ENCODE measurements at regions not wholly inside any gene's neighbourhood (a gene's known extent, or its start where the extent isn't known, plus 50 kb on each side); places are given as distances from the start of the nearest gene placed in this dataset.

- Histone ChIP-seq H3K36me3 (ENCODE audit: low read depth) (no peaks in the 10 kb centered on the region), H4K20me1 (ENCODE audit: insufficient read depth) (no peaks in the 10 kb centered on the region), H3K9me3 (ENCODE audit: low read depth) (no peaks in the 10 kb centered on the region), H3K4me1 (ENCODE audit: insufficient read depth) (no peaks in the 10 kb centered on the region), H3K4me3 (no peak overlapping the region), H3K27me3 (replicated peaks; ENCODE audit: insufficient read depth) (no peaks in the 10 kb centered on the region), H3K79me2 (ENCODE audit: insufficient read depth) (no peaks in the 10 kb centered on the region), H3K9ac (no peak overlapping the region), H3K4me2 (ENCODE audit: unreplicated experiment) (no peak overlapping the region), H2AFZ (no peak overlapping the region), H3K9me2 (ENCODE audit: insufficient read depth) (no peaks in the 10 kb centered on the region), H3K27ac (no peak overlapping the region), H3F3A (ENCODE audit: insufficient read depth) (no peaks in the 10 kb centered on the region)
- no peak for DNase-seq
- no peak for TF ChIP-seq EZH2phosphoT487 (IDR thresholded peaks at IDR 0.05; ENCODE audit: insufficient read depth, low read depth)
- no peak for TF ChIP-seq EZH2 (IDR thresholded peaks at IDR 0.05; ENCODE audit: insufficient read depth, poor library complexity, severe bottlenecking)
- in situ Hi-C loops (cut with MboI): no loop called here
- WGBS, 2 experiments (ENCODE audit: low coverage in 1 of 2, low lambda C conversion rate in 2 of 2, missing lambda C conversion rate in 2 of 2): 20 to 38% methylated on average over 1 of the region's 1 CpG
Observed at GRCh38 chrX:82196866-82197265, 995.0 kb downstream of the SH3BGRL start.

DNA sequence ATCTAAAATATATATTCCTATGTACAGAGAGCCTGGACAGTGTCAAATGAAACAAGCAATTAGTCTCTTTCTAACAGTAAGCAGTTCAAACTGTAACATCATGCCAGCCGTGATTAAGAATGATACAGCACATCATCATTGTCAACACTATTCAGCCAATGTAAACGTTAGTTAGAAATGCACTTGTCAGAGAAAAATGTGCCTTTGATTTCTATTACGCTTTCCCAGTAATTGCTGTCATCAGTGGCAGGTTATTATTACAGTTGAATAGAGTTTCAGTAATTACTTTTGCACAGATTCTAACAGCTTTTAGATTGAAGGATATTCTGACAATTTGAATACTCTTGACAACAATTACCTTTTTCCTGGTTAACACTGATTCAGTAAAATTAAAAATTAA lies 1007.1 kb downstream of the SH3BGRL start:
- DNase-seq: no peak
- in situ Hi-C loops (cut with MboI): no loop called here
- H3K4me3 ChIP-seq: no peak overlapping the region
- H3K27me3 ChIP-seq (replicated peaks; ENCODE audit: insufficient read depth): no peaks in the 10 kb centered on the region
- no peak overlapping the region for H3K4me2 ChIP-seq (ENCODE audit: unreplicated experiment)
- H2AFZ ChIP-seq: no peak overlapping the region
- 10 to 12% methylated on average over 3 of the region's 3 CpGs for WGBS, 2 experiments (ENCODE audit: low coverage in 1 of 2, low lambda C conversion rate in 2 of 2, missing lambda C conversion rate in 2 of 2)
- H3K9ac ChIP-seq: no peak overlapping the region
- no peaks in the 10 kb centered on the region for H3K4me1 ChIP-seq (ENCODE audit: insufficient read depth)
- H4K20me1 ChIP-seq (ENCODE audit: insufficient read depth): no peaks in the 10 kb centered on the region
- no peak for TF ChIP-seq EZH2phosphoT487 (IDR thresholded peaks at IDR 0.05; ENCODE audit: insufficient read depth, low read depth)
- no peak for TF ChIP-seq EZH2 (IDR thresholded peaks at IDR 0.05; ENCODE audit: insufficient read depth, poor library complexity, severe bottlenecking)
- H3K27ac ChIP-seq: no peak overlapping the region
- no peaks in the 10 kb centered on the region for H3F3A ChIP-seq (ENCODE audit: insufficient read depth)
- H3K79me2 ChIP-seq (ENCODE audit: insufficient read depth): no peaks in the 10 kb centered on the region
- H3K36me3 ChIP-seq (ENCODE audit: low read depth): no peaks in the 10 kb centered on the region
- no peaks in the 10 kb centered on the region for H3K9me2 ChIP-seq (ENCODE audit: insufficient read depth)
- H3K9me3 ChIP-seq (ENCODE audit: low read depth): no peaks in the 10 kb centered on the region

- WGBS, 2 experiments (ENCODE audit: low coverage in 1 of 2, low lambda C conversion rate in 2 of 2, missing lambda C conversion rate in 2 of 2): 0 to 5% methylated on average over 2 of the region's 2 CpGs
Observed at GRCh38 chrX:82218361-82218760, 1016.5 kb downstream of the SH3BGRL start.

GRCh38 chrX:82219129-82219528 lies 1017.2 kb downstream of the SH3BGRL start:
- Histone ChIP-seq H3K4me1 (ENCODE audit: insufficient read depth) (no peaks in the 10 kb centered on the region), H3K4me3 (no peak overlapping the region), H3K27ac (no peak overlapping the region), H3F3A (ENCODE audit: insufficient read depth) (no peaks in the 10 kb centered on the region), H3K27me3 (replicated peaks; ENCODE audit: insufficient read depth) (no peaks in the 10 kb centered on the region), H3K9ac (no peak overlapping the region), H3K79me2 (ENCODE audit: insufficient read depth) (no peaks in the 10 kb centered on the region), H4K20me1 (ENCODE audit: insufficient read depth) (no peaks in the 10 kb centered on the region), H3K9me2 (ENCODE audit: insufficient read depth) (no peaks in the 10 kb centered on the region), H3K9me3 (ENCODE audit: low read depth) (no peaks in the 10 kb centered on the region), H2AFZ (no peak overlapping the region), H3K4me2 (ENCODE audit: unreplicated experiment) (no peak overlapping the region), H3K36me3 (ENCODE audit: low read depth) (no peaks in the 10 kb centered on the region)
- DNase-seq: no peak
- in situ Hi-C loops (cut with MboI): no loop called here
- TF ChIP-seq EZH2 (IDR thresholded peaks at IDR 0.05; ENCODE audit: insufficient read depth, poor library complexity, severe bottlenecking) (no peak), EZH2phosphoT487 (IDR thresholded peaks at IDR 0.05; ENCODE audit: insufficient read depth, low read depth) (no peak)

More at GRCh38 chrX:82218361-82218760, 1016.5 kb downstream of the SH3BGRL start:
- Histone ChIP-seq H3K36me3 (ENCODE audit: low read depth) (no peaks in the 10 kb centered on the region), H3K4me1 (ENCODE audit: insufficient read depth) (no peaks in the 10 kb centered on the region), H3K79me2 (ENCODE audit: insufficient read depth) (no peaks in the 10 kb centered on the region), H2AFZ (no peak overlapping the region), H3K9me3 (ENCODE audit: low read depth) (no peaks in the 10 kb centered on the region), H4K20me1 (ENCODE audit: insufficient read depth) (no peaks in the 10 kb centered on the region), H3K4me3 (no peak overlapping the region), H3K4me2 (ENCODE audit: unreplicated experiment) (no peak overlapping the region), H3K27ac (no peak overlapping the region), H3F3A (ENCODE audit: insufficient read depth) (no peaks in the 10 kb centered on the region), H3K27me3 (replicated peaks; ENCODE audit: insufficient read depth) (no peaks in the 10 kb centered on the region), H3K9me2 (ENCODE audit: insufficient read depth) (no peaks in the 10 kb centered on the region), H3K9ac (no peak overlapping the region)
- peak; percentile 23 for DNase-seq
- in situ Hi-C loops (cut with MboI): no loop called here
- TF ChIP-seq EZH2 (IDR thresholded peaks at IDR 0.05; ENCODE audit: insufficient read depth, poor library complexity, severe bottlenecking): no peak
- TF ChIP-seq EZH2phosphoT487 (IDR thresholded peaks at IDR 0.05; ENCODE audit: insufficient read depth, low read depth): no peak

- Histone ChIP-seq H3K9me2 (ENCODE audit: insufficient read depth) (no peaks in the 10 kb centered on the region), H3K4me3 (no peak overlapping the region), H3K9me3 (ENCODE audit: low read depth) (no peaks in the 10 kb centered on the region), H4K20me1 (ENCODE audit: insufficient read depth) (no peaks in the 10 kb centered on the region), H3K79me2 (ENCODE audit: insufficient read depth) (no peaks in the 10 kb centered on the region), H3K27ac (no peak overlapping the region), H3K4me2 (ENCODE audit: unreplicated experiment) (no peak overlapping the region), H3K27me3 (replicated peaks; ENCODE audit: insufficient read depth) (no peaks in the 10 kb centered on the region), H3K36me3 (ENCODE audit: low read depth) (no peaks in the 10 kb centered on the region), H3F3A (ENCODE audit: insufficient read depth) (no peaks in the 10 kb centered on the region), H3K9ac (no peak overlapping the region), H2AFZ (no peak overlapping the region), H3K4me1 (ENCODE audit: insufficient read depth) (no peaks in the 10 kb centered on the region)
- no peak for TF ChIP-seq EZH2phosphoT487 (IDR thresholded peaks at IDR 0.05; ENCODE audit: insufficient read depth, low read depth)
- TF ChIP-seq EZH2 (IDR thresholded peaks at IDR 0.05; ENCODE audit: insufficient read depth, poor library complexity, severe bottlenecking): no peak
- no peak for DNase-seq
- in situ Hi-C loops (cut with MboI): no loop called here
Observed at GRCh38 chrX:82224961-82225360, 1023.1 kb downstream of the SH3BGRL start.

Measured in GM23248 (cell line).